ENCODE measurements at regions not wholly inside any gene's neighbourhood (a gene's known extent, or its start where the extent isn't known, plus 50 kb on each side); places are given as distances from the start of the nearest gene placed in this dataset.
"Not testable (repeated sequence)": the region's sequence is repeated elsewhere in the genome, so short reads cannot be mapped to it uniquely, and the experiment has no call there.

DNA sequence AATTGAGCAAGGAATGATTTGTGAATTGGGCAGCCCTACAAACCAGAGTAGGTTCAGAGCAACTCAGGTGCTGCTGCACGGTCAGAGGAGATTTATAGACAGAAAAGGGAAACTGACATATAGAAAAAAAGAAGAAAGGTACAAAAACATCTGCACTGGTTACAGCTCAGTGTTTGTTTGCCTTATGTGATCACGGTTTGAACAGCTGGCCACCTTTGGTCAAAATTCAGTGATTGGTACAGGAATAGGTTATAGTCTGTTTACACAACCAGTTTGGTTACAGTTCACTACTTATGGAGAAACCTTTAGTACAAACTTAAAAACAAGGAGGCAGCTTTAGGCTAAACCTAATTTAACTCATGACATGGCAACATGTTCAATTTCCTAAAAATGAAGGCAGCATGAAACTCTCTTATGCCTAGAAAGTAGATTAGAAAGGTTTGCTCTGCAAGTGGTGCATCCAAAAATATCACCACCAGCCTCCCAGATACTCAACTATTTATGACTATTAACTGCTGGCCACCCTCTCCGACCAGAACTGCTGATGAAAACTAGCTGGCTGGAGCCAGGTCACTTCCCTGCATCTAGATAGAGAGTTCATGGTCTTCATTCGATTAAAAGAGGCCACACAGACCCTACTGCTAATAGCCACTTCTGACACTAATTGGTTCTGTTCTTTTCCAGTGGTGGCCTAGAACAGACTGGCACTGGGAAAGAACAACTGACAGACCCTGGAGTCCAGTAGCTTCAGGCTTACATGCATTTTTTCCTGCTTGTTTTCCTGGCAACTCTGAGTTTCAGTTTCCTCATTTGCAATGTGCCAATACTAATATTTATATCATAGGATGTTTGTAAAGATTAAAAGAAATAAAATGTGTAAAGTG, 548.0 kb downstream of the CCSER2 start:
- in situ Hi-C loops (cut with HindIII; ENCODE audit: low pct_unique_long_range_greater_than_20kb, low sequenced_read_pairs): no loop called here
- no peak for DNase-seq (ENCODE audit: low read depth)

DNA sequence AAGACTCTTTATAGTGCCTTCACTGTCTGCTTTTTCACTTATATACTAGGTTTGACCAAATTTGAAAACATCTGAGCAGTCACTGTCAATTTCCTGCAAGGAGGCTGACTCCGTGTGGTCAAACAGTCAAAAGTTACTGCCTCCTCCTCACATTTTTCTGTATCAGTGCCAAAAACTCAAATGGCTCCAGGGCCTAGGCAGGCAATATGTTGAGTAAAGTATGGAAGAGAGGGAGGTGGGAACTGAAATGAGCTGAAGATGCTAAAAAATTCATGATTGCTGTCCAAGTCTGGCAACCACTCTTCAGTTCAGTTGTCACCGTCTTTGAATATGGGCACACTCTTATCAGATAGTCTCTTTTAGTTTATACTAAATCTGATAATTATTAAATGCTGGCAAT, 551.6 kb downstream of the CCSER2 start:
- in situ Hi-C loops (cut with HindIII; ENCODE audit: low pct_unique_long_range_greater_than_20kb, low sequenced_read_pairs): no loop called here
- no peak for DNase-seq (ENCODE audit: low read depth)

DNA sequence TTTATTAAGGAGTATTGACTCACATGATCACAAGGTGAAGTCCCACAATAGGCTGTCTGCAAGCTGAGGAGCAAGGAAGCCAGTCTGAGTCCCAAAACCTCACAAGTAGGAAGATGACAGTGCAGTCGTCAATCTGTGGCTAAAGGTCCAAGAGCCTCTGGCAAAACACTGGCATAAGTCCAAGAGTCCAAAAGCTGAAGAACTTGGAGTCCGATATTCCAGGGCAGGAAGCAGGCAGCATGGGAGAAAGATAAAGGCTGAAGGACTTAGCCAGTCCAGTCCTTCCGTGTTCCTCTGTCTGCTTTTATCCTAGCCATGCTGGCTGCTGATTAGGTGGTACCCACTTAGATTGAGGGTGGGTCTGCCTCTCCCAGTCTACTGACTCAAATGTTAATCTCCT, 553.3 kb downstream of the CCSER2 start:
- in situ Hi-C loops (cut with HindIII; ENCODE audit: low pct_unique_long_range_greater_than_20kb, low sequenced_read_pairs); DNase-seq (ENCODE audit: low read depth): not testable (repeated sequence)

DNA sequence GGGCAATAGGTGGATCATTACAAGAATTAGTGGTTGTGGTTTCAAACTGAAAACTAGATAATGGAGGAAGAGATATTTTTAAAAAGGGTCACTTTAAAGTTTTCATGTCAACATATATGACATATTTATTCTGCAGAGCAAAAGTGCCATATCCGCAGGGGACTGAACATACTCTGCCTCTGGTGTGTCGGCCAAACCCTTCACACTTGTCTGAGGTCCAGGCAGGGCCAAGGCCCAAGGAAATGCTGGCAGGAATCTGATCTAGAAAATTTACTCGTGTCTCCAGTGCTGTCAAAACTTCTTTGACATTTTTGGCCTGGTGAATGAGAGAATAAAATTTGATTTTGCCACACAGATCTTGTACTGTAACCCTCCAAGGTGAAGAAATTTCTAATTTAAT, 562.3 kb downstream of the CCSER2 start:
- in situ Hi-C loops (cut with HindIII; ENCODE audit: low pct_unique_long_range_greater_than_20kb, low sequenced_read_pairs): no loop called here
- DNase-seq (ENCODE audit: low read depth): no peak

DNA sequence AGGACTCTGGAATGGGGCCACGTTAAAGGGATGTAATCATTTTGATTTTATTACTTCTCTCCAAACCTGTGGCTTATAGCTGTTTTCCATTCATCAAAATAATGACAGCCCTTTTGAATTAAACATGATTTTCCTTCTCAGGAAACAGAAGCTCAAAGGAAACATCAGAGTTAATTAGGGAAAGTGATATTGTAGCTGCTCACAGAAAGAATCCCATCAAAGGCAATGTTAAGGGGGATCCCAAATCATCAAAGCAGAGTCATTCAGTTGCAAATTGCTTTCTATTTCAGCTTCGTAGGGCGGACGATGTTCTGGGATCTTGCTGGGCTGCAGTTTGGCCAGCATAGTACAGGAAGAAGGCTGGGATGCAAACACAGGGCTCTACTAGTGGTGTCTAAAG, 563.2 kb downstream of the CCSER2 start:
- in situ Hi-C loops (cut with HindIII; ENCODE audit: low pct_unique_long_range_greater_than_20kb, low sequenced_read_pairs): no loop called here
- DNase-seq (ENCODE audit: low read depth): no peak

DNA sequence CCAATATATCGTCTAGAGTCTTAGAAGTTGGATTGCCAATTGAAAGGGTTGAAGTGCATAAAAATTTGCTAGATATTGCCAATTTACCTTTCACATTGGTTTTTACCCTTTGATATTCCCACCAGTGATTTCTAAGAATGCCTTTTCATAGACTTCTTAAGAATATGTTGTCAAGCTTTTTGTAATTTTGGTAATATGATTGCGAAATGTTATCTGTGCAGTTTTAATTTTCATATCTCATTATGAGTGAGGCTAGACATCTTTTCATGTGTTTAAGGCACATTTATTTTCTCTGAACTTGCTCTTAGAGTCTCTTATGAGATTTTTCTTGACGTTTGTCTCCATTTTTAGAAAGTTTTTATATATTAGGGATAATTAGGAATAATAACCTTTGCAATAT, 567.2 kb downstream of the CCSER2 start:
- DNase-seq (ENCODE audit: low read depth): no peak
- in situ Hi-C loops (cut with HindIII; ENCODE audit: low pct_unique_long_range_greater_than_20kb, low sequenced_read_pairs): no loop called here

DNA sequence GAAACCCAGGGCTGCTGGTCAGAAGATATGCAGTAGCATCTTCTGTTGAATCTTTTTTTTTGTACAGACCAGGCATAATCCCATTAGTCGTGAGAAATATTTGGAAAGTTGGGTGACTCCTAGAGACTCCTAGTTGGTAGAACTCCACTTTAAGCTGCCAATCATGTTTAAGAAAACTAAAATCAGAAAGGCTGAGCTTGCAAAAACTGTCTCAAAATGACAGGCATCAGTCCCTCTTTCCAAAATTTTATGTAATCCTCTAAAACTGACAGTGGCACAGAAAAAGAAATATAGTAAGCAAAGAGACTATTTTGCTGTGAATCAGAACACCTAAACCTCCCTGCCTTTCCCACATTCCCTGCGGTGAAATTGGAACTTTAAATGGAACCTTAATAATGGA, 568.5 kb downstream of the CCSER2 start:
- DNase-seq (ENCODE audit: low read depth): no peak
- in situ Hi-C loops (cut with HindIII; ENCODE audit: low pct_unique_long_range_greater_than_20kb, low sequenced_read_pairs): no loop called here

DNA sequence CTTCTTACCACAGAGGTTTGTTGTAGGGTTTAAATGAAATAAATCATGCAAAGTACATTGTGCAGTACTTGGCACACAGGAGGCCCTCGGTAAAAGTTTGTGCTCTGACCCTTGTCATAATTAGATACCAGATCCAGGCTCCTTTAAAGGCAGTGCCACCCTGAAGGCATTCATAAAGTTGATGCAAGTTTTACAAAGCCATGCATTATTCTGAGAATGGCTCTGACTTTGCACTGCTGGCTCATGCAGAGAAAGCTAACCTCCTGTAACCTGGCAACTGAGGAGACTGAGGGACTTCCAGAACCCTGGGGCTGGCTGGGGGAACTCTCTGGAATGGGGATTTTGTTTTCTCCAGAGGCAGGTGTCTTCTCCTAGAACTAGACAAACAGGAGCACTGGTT, 570.9 kb downstream of the CCSER2 start:
- in situ Hi-C loops (cut with HindIII; ENCODE audit: low pct_unique_long_range_greater_than_20kb, low sequenced_read_pairs): no loop called here
- no peak for DNase-seq (ENCODE audit: low read depth)

DNA sequence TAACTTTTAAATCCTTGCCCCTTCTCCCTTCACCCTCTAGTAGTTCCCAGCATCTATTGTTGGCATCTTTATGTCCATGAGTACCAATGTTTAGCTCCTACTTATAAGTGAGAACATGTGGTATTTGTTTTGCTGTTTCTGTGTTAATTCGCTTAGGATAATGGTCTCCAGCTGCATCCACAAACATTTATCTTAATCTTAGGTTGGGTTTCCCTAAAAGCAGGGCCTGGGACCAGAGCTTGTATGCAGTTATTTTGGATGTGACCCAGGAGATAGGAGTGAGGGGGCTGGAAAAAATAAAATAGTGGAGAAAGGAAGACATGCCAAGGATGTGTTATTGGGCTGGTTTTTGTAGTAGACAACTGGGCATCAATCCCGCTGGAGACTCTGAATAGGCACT, 571.8 kb downstream of the CCSER2 start:
- in situ Hi-C loops (cut with HindIII; ENCODE audit: low pct_unique_long_range_greater_than_20kb, low sequenced_read_pairs): no loop called here
- no peak for DNase-seq (ENCODE audit: low read depth)

DNA sequence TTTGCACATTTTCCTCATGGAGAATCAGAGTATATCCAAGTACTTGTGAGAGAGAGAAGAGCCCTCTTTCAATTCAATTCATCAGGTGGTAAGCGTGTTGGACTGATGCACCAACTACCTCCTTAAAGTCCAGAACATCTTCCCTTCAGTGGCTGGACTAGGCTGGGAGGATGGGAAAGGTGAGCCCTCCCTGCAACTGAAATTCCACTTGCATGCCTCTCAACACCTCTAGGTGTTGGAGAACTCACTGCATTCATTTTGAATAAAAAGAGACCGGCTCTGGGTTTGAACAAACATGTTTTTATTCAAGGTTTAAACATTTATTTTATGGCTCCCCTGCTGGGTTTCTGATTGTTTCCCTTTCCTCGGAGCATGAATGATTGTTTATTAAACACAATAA, 573.5 kb downstream of the CCSER2 start:
- in situ Hi-C loops (cut with HindIII; ENCODE audit: low pct_unique_long_range_greater_than_20kb, low sequenced_read_pairs): no loop called here
- DNase-seq (ENCODE audit: low read depth): no peak

DNA sequence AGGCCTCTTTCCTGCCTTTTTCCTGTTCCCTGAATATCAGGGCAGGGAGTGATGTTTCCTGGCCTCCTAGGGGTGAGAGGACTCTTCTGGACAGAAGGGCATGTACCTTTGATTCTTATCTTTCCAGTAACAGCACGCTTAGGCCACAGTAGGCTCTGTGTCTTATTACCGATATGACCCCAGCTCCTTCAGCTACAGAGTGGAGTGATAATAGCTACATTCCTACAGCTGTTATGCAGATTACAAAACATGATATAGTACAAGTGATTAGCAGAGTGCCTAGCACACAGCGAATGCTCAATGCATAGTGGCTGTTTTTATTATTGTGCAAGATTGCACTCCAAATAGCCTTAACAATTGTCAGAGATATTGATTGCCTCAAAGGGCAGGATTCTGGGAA, 574.2 kb downstream of the CCSER2 start:
- in situ Hi-C loops (cut with HindIII; ENCODE audit: low pct_unique_long_range_greater_than_20kb, low sequenced_read_pairs): no loop called here

DNA sequence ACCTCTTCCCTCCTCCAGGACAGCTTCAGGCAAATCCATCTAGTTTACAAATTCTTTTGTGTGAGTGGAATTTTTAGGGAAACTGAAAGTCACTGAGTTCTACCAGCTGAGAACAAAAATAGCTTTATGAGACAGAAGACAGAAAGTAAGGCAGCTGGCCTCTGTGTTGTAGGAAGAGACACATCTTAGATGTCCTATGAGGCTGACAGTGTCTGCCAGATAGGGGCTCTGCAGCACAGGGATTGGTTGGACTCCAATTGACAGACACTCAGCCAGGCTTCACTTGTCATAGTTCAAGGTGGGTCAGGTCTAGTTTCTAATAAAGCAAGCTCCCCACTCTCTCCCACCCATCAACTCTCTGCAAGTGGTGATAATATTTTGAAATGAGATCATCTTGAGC, 574.9 kb downstream of the CCSER2 start:
- in situ Hi-C loops (cut with HindIII; ENCODE audit: low pct_unique_long_range_greater_than_20kb, low sequenced_read_pairs): no loop called here
- no peak for DNase-seq (ENCODE audit: low read depth)

More for the DNA sequence above, 574.2 kb downstream of the CCSER2 start:
- DNase-seq (ENCODE audit: low read depth): no peak

DNA sequence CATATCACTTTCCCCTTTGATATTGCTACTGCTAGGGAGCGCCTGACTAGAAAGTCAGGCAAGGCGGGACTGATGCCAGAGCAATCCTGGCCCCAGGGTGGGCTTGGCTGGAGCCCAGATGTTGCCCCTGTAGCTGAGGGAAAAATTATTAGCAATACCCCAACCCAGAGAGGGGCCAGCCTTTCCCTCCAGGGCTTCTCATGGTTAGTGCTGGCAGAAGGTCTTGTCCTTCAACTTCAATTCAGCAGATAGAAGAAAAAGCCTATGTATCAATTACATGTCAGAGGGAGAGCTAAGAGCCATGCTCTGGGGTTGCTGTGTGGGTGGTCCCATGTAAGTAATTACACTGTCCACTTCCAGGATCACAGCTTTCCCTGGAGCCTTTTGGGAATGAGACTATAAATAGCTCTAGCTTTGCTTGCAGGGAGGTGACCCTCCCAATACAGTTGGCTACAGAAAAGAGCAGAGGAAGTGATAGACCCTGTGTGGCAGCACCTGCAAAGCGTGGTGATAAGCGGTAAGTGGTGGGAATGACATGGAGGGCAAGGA, 579.1 kb downstream of the CCSER2 start:
- in situ Hi-C loops (cut with HindIII; ENCODE audit: low pct_unique_long_range_greater_than_20kb, low sequenced_read_pairs): no loop called here
- no peak for DNase-seq (ENCODE audit: low read depth)

DNA sequence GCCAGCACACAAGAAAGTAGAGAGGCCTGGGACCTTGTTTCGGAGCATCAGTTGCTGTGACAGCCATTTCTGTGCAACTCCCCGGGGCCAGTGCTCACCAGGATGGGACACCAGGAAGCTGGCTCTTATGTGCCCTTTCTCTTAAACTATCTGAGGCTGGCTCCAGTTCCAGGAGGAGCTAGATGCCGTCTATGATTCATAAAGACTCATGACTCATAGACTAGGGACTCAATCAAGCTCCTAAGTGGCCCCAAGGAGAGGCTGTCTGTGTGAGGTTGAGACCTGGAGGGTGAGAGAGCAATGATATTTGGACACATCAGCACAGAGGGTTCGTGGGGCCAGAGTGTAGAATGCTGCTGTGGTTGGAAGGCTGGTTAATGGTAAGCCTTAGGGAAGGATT, 580.1 kb downstream of the CCSER2 start:
- DNase-seq (ENCODE audit: low read depth): no peak
- in situ Hi-C loops (cut with HindIII; ENCODE audit: low pct_unique_long_range_greater_than_20kb, low sequenced_read_pairs): no loop called here

DNA sequence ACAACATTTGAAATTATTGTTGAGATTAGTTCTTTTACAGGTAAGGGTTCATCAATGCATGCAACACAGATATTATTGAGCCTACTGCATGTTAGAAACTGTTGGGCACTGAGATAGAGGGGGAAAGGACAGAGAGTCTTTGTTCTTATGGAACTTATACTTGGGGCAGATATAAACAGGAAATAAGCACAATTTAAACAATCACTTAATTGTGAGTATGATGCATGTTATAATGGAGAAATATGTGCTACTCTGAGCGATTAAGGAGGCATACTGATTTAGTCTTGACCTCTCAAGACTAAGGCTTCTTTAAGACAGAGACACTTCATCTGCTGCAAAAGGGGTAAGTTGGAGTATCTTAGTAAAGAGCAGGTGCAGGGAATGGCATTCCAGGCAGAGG, 593.3 kb downstream of the CCSER2 start:
- in situ Hi-C loops (cut with HindIII; ENCODE audit: low pct_unique_long_range_greater_than_20kb, low sequenced_read_pairs): no loop called here
- no peak for DNase-seq (ENCODE audit: low read depth)

DNA sequence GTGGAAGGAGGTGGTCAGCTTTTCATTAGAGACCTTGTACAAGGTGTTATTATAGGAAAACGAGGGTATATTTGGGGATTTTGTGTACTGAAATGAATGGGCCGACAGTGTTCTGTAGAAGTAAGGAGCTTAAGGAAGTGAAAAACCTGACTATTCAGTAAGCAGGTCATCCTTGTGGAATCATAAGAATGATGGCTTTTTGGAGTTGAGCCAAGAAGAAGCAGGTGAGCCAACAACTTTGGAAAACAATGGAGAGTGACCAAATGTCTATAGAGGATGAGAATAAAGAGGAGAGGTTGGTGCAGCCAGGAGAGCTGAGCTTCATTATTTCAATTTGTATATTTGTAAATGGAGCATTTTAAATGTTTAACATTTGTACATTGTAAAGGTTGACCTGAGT, 595.7 kb downstream of the CCSER2 start:
- in situ Hi-C loops (cut with HindIII; ENCODE audit: low pct_unique_long_range_greater_than_20kb, low sequenced_read_pairs): no loop called here
- DNase-seq (ENCODE audit: low read depth): no peak

DNA sequence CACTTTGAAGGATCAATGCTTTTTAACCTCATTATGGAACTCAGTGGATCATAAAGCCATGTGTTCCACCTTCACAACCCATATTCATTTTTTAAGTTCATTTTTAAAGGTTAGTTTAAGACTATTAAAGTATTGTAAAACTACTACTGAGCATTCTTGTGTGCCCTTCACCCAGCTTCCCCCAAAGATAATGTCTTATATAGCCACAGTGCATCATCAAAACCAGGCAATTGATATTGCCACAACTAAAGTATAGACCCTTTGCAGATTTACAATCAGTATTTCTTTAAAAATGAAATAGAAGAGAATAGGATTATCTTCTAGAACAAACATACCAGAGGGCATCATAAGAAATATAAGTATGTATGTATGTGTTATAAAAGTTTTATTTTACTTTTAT, 597.1 kb downstream of the CCSER2 start:
- in situ Hi-C loops (cut with HindIII; ENCODE audit: low pct_unique_long_range_greater_than_20kb, low sequenced_read_pairs): no loop called here
- no peak for DNase-seq (ENCODE audit: low read depth)

DNA sequence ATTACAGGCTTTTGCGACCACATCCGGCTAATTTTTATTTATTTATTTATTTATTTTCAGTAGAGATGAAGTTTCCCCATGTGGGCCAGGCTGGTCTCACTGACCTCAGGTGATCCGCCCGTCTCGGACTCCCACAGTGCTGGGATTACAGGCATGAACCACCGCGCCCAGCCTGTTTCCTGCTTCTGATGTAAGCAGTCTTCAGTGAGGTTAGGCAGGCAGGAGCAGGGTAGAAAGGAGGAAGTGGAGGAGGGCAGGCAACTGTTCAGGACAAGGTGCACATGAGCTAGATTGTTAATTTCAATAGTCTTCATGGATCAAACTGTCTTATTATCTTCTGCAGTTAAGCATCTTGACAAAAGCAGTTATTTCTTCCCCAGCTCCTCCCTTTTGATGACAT, 605.0 kb downstream of the CCSER2 start:
- in situ Hi-C loops (cut with HindIII; ENCODE audit: low pct_unique_long_range_greater_than_20kb, low sequenced_read_pairs): no loop called here
- DNase-seq (ENCODE audit: low read depth): no peak

DNA sequence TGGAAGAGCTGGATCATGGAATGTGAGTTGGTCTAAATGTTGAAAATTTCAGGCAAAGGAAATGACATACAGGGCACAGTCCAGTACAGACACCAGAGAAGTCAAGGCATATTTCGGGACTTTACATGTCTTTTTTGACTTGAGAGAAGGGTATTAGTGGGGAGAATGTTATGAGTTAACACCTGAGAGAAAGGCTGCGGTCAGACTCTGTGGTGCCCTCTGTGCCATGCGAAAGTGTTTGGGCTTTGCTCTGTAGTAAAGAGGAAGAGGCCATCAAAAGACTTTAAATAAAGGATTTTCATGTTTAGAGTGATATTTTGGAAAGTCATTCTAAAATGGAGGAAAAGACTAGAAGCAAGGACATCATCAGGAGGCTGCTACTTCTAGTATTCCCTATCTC, 607.4 kb downstream of the CCSER2 start:
- no peak for DNase-seq (ENCODE audit: low read depth)
- in situ Hi-C loops (cut with HindIII; ENCODE audit: low pct_unique_long_range_greater_than_20kb, low sequenced_read_pairs): no loop called here

All from Caki2 (cell line).